H9 (cell line): ENCODE measurements at regions not wholly inside any gene's neighbourhood (a gene's known extent, or its start where the extent isn't known, plus 50 kb on each side); places are given as distances from the start of the nearest gene placed in this dataset.

ENCODE experiments used
- DNase-seq: peaks from one replicate; pipeline ENCODE4 v3.0.0-alpha.2; 2017
- H2AFZ ChIP-seq: one replicate; pipeline ENCODE4 v1.6.1; 2013; ENCODE audit warnings: mild to moderate bottlenecking, low read length, control low read depth, moderate library complexity
- H2AK5ac ChIP-seq: 2 replicates; pipeline ENCODE4 v1.6.1; 2013; ENCODE audit warnings: low read length, control low read depth, mixed read lengths; ENCODE audit not compliant: insufficient read length
- H2BK120ac ChIP-seq: one replicate; pipeline ENCODE4 v1.6.1; 2013; ENCODE audit warnings: low read depth, mild to moderate bottlenecking, low read length, control low read depth, inconsistent platforms; ENCODE audit not compliant: poor library complexity, severe bottlenecking
- H2BK12ac ChIP-seq: 2 replicates; pipeline ENCODE4 v1.6.1; 2013; ENCODE audit warnings: low read length, control low read depth, mixed read lengths, low read depth; ENCODE audit not compliant: insufficient read length
- H2BK15ac ChIP-seq: 2 replicates; pipeline ENCODE4 v1.6.1; 2013; ENCODE audit warnings: low read depth, low read length, control low read depth
- H2BK20ac ChIP-seq: one replicate; pipeline ENCODE4 v1.6.1; 2013; ENCODE audit warnings: low read depth, mild to moderate bottlenecking, low read length, control low read depth, inconsistent platforms; ENCODE audit not compliant: poor library complexity, severe bottlenecking
- H2BK5ac ChIP-seq: 2 replicates; pipeline ENCODE4 v1.6.1; 2013; ENCODE audit warnings: low read length, control low read depth, mixed read lengths; ENCODE audit not compliant: insufficient read length
- H3K14ac ChIP-seq: 2 replicates; pipeline ENCODE4 v1.6.1; 2013; ENCODE audit warnings: low read length, control low read depth; ENCODE audit not compliant: insufficient read depth
- H3K18ac ChIP-seq: 2 replicates; pipeline ENCODE4 v1.6.1; 2013; ENCODE audit warnings: low read depth, mild to moderate bottlenecking, mixed read lengths, low read length, control low read depth; ENCODE audit not compliant: insufficient read length
- H3K23ac ChIP-seq: 2 replicates; pipeline ENCODE4 v1.6.1; 2013; ENCODE audit warnings: low read length, control low read depth, mixed read lengths, low read depth; ENCODE audit not compliant: insufficient read length
- H3K23me2 ChIP-seq: 2 replicates; pipeline ENCODE4 v1.6.1; 2013; ENCODE audit warnings: low read depth, mild to moderate bottlenecking, mixed read lengths, low read length, control low read depth; ENCODE audit not compliant: insufficient read length, poor library complexity, severe bottlenecking
- H3K27ac ChIP-seq: 2 replicates; pipeline ENCODE4 v1.5.1; 2013; ENCODE audit warnings: low read length, control low read depth, mixed read lengths, low read depth; ENCODE audit not compliant: insufficient read length
- H3K27me3 ChIP-seq: 2 replicates; pipeline ENCODE4 v1.6.1; 2013; ENCODE audit warnings: low read length, control low read depth, inconsistent platforms; ENCODE audit not compliant: insufficient read depth
- H3K4ac ChIP-seq: 2 replicates; pipeline ENCODE4 v1.6.1; 2013; ENCODE audit warnings: low read depth, mild to moderate bottlenecking, control low read depth, inconsistent platforms, low read length, moderate library complexity
- H3K4me1 ChIP-seq: 2 replicates; pipeline ENCODE4 v1.6.1; 2013; ENCODE audit warnings: low read length, control low read depth, inconsistent platforms; ENCODE audit not compliant: insufficient read depth
- H3K4me2 ChIP-seq: 2 replicates; pipeline ENCODE4 v1.6.1; 2013; ENCODE audit warnings: low read length, control low read depth, mixed read lengths; ENCODE audit not compliant: insufficient read length, insufficient read depth
- H3K56ac ChIP-seq: 2 replicates; pipeline ENCODE4 v1.6.1; 2013; ENCODE audit warnings: low read depth, mild to moderate bottlenecking, mixed read lengths, low read length, control low read depth; ENCODE audit not compliant: insufficient read length
- H3K79me1 ChIP-seq: 2 replicates; pipeline ENCODE4 v1.6.1; 2013; ENCODE audit warnings: low read depth, mild to moderate bottlenecking, moderate library complexity, low read length, control low read depth, inconsistent platforms; ENCODE audit not compliant: insufficient read depth, poor library complexity, severe bottlenecking
- H3K79me2 ChIP-seq: 2 replicates; pipeline ENCODE4 v1.6.1; 2013; ENCODE audit warnings: low read length, control low read depth, inconsistent platforms; ENCODE audit not compliant: insufficient read depth
- H3K9ac ChIP-seq: 2 replicates; pipeline ENCODE4 v1.6.1; 2013; ENCODE audit warnings: low read length, control low read depth, mixed read lengths; ENCODE audit not compliant: insufficient read length; ENCODE audit errors: extremely low read depth
- H3K9me3 ChIP-seq: one replicate; pipeline ENCODE4 v1.6.1; 2013; ENCODE audit warnings: low read depth, low read length, inconsistent platforms; ENCODE audit not compliant: control insufficient read depth
- H3T11ph ChIP-seq: one replicate; pipeline ENCODE4 v1.6.1; 2013; ENCODE audit warnings: mild to moderate bottlenecking, low read length, control low read depth, inconsistent platforms
- H4K20me1 ChIP-seq: one replicate; pipeline ENCODE4 v1.6.1; 2013; ENCODE audit not compliant: control insufficient read depth, insufficient read length, insufficient read depth
- H4K5ac ChIP-seq: 2 replicates; pipeline ENCODE4 v1.6.1; 2013; ENCODE audit warnings: low read depth, mild to moderate bottlenecking, mixed read lengths, low read length, control low read depth; ENCODE audit not compliant: insufficient read length
- H4K8ac ChIP-seq: replicated peaks from 2 replicates; pipeline ENCODE4 v1.6.1; 2013; ENCODE audit warnings: low read length, control low read depth, mixed read lengths, low read depth; ENCODE audit not compliant: insufficient read length
- H4K91ac ChIP-seq: 2 replicates; pipeline ENCODE4 v1.6.1; 2013; ENCODE audit warnings: low read depth, mild to moderate bottlenecking, moderate library complexity, mixed read lengths, low read length, control low read depth; ENCODE audit not compliant: insufficient read length
- H3K27ac Mint-ChIP-seq, 3 experiments: 2 replicates in 2 of 3; 3 replicates in 1 of 3; pipeline ENCODE4 v1.8.0; 2020 to 2021; ENCODE audit warnings: mixed read lengths in 3 of 3, mild to moderate bottlenecking in 1 of 3, moderate library complexity in 1 of 3
- H3K27me3 Mint-ChIP-seq: 2 replicates; pipeline ENCODE4 v1.8.0; 2021; ENCODE audit warnings: low read depth, mild to moderate bottlenecking, moderate library complexity, mixed read lengths
- H3K36me3 Mint-ChIP-seq, 3 experiments: 2 replicates in 2 of 3; 3 replicates in 1 of 3; pipeline ENCODE4 v1.8.0; 2020 to 2021; ENCODE audit warnings: low read depth in 3 of 3, mixed read lengths in 3 of 3; ENCODE audit not compliant: insufficient read depth in 1 of 3
- H3K4me1 Mint-ChIP-seq, 2 experiments: 2 replicates each; pipeline ENCODE4 v1.8.0; 2020; ENCODE audit warnings: mixed read lengths in 2 of 2
- H3K4me3 Mint-ChIP-seq, 2 experiments: 2 replicates in 1 of 2; 3 replicates in 1 of 2; pipeline ENCODE4 v1.8.0; 2020 to 2021; ENCODE audit warnings: mild to moderate bottlenecking in 2 of 2, mixed read lengths in 2 of 2, moderate library complexity in 1 of 2
- H3K9me3 Mint-ChIP-seq, 2 experiments: 2 replicates in 1 of 2; 3 replicates in 1 of 2; pipeline ENCODE4 v1.8.0; 2020; ENCODE audit warnings: mild to moderate bottlenecking in 2 of 2, mixed read lengths in 2 of 2, moderate library complexity in 1 of 2
- WGBS: extraction: QIAGEN DNeasy Blood & Tissue Kit; methylation state at CpG from one replicate; pipeline ENCODE4 v1.1.7; 2013; ENCODE audit warnings: missing lambda C conversion rate, low lambda C conversion rate, mixed read lengths; ENCODE audit not compliant: insufficient read length; ENCODE audit errors: extremely low coverage; 5-methylcytosine and 5-hydroxymethylcytosine counted together
- TF ChIP-seq, protein P1 (sequence below): fragments of 200-600 bp; sonication (generic); conservative IDR thresholded peaks from 3 replicates; pipeline ENCODE4 v1.8.0; 2021; ENCODE audit warnings: antibody characterized with exemption, mild to moderate bottlenecking

DNA sequence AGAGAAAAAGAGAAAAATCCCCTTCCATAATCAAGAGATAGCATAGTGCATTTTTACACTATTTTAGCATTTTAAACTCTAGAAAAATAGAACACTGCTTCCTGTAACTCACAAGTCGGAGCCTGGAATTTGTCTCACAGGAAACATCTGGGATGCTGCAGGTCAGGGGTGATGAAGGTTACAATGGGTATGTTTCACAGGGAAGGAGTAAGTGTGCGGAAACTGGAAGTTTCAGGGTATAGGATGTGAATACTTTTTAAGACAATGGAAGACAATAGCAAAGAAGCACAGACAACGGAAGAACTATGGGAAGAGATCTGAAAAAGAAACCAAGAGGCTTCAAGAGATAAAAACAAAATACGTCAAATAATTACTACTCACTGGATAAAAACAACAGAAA lies 361.0 kb upstream of the MARCKS start:
- no peak overlapping the region for H4K5ac ChIP-seq
- H3K27me3 Mint-ChIP-seq, result no peaks in the 10 kb centered on the region
- H2BK20ac ChIP-seq, result no peak overlapping the region
- no peak overlapping the region for H3K18ac ChIP-seq
- H3T11ph ChIP-seq, result no peak overlapping the region
- H3K9me3 Mint-ChIP-seq, result no peaks in the 10 kb centered on the region
- DNase-seq, result no peak
- no CpG with 5 or more reads among the region's 4 CpGs for WGBS
- TF ChIP-seq, protein P1, sequence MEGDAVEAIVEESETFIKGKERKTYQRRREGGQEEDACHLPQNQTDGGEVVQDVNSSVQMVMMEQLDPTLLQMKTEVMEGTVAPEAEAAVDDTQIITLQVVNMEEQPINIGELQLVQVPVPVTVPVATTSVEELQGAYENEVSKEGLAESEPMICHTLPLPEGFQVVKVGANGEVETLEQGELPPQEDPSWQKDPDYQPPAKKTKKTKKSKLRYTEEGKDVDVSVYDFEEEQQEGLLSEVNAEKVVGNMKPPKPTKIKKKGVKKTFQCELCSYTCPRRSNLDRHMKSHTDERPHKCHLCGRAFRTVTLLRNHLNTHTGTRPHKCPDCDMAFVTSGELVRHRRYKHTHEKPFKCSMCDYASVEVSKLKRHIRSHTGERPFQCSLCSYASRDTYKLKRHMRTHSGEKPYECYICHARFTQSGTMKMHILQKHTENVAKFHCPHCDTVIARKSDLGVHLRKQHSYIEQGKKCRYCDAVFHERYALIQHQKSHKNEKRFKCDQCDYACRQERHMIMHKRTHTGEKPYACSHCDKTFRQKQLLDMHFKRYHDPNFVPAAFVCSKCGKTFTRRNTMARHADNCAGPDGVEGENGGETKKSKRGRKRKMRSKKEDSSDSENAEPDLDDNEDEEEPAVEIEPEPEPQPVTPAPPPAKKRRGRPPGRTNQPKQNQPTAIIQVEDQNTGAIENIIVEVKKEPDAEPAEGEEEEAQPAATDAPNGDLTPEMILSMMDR, result no peak
- H3K27ac ChIP-seq, result no peak overlapping the region
- no peak overlapping the region for H2BK5ac ChIP-seq
- H3K27me3 ChIP-seq, result no peaks in the 10 kb centered on the region
- no peak overlapping the region for H3K27ac Mint-ChIP-seq
- H3K14ac ChIP-seq, result no peak overlapping the region
- no peaks in the 10 kb centered on the region for H3K23me2 ChIP-seq
- H3K4me3 Mint-ChIP-seq, result no peak overlapping the region
- no peak overlapping the region for H3K56ac ChIP-seq
- H3K9me3 ChIP-seq, result no peaks in the 10 kb centered on the region
- H2AFZ ChIP-seq, result no peak overlapping the region
- H3K4me1 ChIP-seq, result no peaks in the 10 kb centered on the region
- no peaks in the 10 kb centered on the region for H4K20me1 ChIP-seq
- no peak overlapping the region for H3K4me2 ChIP-seq
- no peak overlapping the region for H3K4ac ChIP-seq
- no peaks in the 10 kb centered on the region for H3K79me1 ChIP-seq
- H4K8ac ChIP-seq, result no peak overlapping the region
- no peak overlapping the region for H2BK12ac ChIP-seq
- no peak overlapping the region for H4K91ac ChIP-seq
- no peaks in the 10 kb centered on the region for H3K79me2 ChIP-seq
- no peak overlapping the region for H2BK120ac ChIP-seq
- no peak overlapping the region for H3K23ac ChIP-seq
- no peak overlapping the region for H2BK15ac ChIP-seq
- H2AK5ac ChIP-seq, result no peak overlapping the region
- H3K4me1 Mint-ChIP-seq, result no peaks in the 10 kb centered on the region
- no peaks in the 10 kb centered on the region for H3K36me3 Mint-ChIP-seq
- no peak overlapping the region for H3K9ac ChIP-seq
